Upper lobe of right lung (tissue), 1 donor: ENCODE measurements at regions not wholly inside any gene's neighbourhood (a gene's known extent, or its start where the extent isn't known, plus 50 kb on each side); places are given as distances from the start of the nearest gene placed in this dataset.

ENCODE experiments used
- ATAC-seq: fragments of 200-7000 bp; cut with Tn5 transposase; one replicate; pipeline ENCODE4 v1.9.1; 2020; ENCODE audit warnings: mild to moderate bottlenecking, moderate library complexity
- DNase-seq: peaks from one replicate; pipeline ENCODE4 v3.0.0-alpha.2; 2020
- H3K27ac ChIP-seq: fragments of 200-600 bp; one replicate; pipeline ENCODE4 v1.8.0; 2022
- H3K27me3 ChIP-seq: fragments of 200-600 bp; one replicate; pipeline ENCODE4 v1.8.0; 2022; ENCODE audit warnings: mild to moderate bottlenecking
- H3K36me3 ChIP-seq: fragments of 200-600 bp; one replicate; pipeline ENCODE4 v1.8.0; 2022
- H3K4me1 ChIP-seq: fragments of 200-600 bp; one replicate; pipeline ENCODE4 v1.8.0; 2022
- H3K4me3 ChIP-seq: fragments of 200-600 bp; one replicate; pipeline ENCODE4 v1.8.0; 2022; ENCODE audit warnings: mild to moderate bottlenecking
- H3K9me3 ChIP-seq: fragments of 200-600 bp; one replicate; pipeline ENCODE4 v1.8.0; 2022
- intact Hi-C: fragments of 100-400 bp; cut with DNase I; formaldehyde crosslinking; loops from one replicate; pipeline ENCODE4 v1.11.0; 2022
- TF ChIP-seq, protein P1 (sequence below): fragments of 200-600 bp; IDR thresholded peaks from one replicate; pipeline ENCODE4 v1.8.0; 2022; ENCODE audit warnings: antibody characterized with exemption
- donor health status: DM: no; HTN: yes; CAD: no; lungs with severe emphysema.

DNA sequence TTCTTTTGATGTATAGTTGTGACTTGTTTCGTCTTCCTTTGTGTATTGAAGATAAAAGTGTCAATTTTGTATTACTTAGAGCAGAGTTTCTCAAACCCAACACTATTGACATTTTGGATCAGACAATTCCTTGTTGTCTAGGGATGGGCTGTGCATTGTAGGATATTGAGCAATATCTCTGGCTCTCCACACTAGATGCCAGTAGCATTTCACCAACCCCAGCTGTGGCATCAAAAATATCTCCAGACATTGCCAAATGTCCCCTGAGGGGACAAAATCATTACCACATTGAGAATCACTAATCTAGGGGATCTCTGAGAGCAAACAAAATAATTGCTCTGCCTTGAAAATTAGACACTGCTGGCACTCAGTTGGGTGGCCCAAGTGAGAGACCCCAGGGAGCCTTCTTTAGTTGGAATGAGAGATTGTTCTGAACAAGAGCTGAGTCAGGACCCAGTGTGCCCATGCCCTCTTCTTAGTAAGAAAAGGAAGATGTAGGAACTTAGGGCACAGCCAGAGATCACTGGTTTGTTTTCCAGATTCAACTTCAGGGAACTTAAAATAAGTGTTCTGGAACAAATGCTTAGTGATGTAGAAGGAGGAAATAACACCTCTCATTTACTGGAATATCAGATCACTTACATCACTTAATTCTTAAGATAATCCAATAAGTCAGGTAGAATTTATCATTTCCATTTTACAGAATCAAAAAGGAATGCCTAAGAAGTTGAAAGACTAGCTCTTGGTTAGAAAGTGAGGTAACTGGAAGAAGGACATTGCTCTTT, 466.6 kb upstream of the TNP1 start:
- Histone ChIP-seq H3K27ac (no peak overlapping the region), H3K27me3 (no peaks in the 10 kb centered on the region), H3K9me3 (no peaks in the 10 kb centered on the region), H3K4me3 (no peak overlapping the region), H3K36me3 (no peaks in the 10 kb centered on the region), H3K4me1 (peaks cover 4% of the 10 kb centered on the region)
- TF ChIP-seq, protein P1, sequence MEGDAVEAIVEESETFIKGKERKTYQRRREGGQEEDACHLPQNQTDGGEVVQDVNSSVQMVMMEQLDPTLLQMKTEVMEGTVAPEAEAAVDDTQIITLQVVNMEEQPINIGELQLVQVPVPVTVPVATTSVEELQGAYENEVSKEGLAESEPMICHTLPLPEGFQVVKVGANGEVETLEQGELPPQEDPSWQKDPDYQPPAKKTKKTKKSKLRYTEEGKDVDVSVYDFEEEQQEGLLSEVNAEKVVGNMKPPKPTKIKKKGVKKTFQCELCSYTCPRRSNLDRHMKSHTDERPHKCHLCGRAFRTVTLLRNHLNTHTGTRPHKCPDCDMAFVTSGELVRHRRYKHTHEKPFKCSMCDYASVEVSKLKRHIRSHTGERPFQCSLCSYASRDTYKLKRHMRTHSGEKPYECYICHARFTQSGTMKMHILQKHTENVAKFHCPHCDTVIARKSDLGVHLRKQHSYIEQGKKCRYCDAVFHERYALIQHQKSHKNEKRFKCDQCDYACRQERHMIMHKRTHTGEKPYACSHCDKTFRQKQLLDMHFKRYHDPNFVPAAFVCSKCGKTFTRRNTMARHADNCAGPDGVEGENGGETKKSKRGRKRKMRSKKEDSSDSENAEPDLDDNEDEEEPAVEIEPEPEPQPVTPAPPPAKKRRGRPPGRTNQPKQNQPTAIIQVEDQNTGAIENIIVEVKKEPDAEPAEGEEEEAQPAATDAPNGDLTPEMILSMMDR, result no peak
- intact Hi-C loops, result no loop called here
- ATAC-seq (no peak), DNase-seq (no peak)

DNA sequence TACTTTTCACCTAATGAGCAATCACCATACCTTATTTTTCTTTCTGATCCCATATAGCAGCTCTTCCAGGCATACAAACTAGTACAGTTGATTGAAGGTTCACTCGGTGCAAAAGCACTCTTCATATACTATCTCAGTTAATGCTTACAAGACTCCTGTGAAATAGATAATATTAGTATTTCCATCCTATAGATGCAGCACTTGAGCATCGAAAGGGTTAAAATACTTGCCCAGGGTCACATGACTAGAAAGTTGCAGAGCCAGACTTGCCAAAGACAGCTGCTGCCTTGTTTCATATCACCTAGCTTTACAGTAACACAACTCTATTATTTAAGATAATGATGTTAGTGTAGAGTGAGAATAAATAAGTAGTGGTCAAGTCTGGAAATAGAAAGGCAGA, 466.0 kb upstream of the TNP1 start:
- Histone ChIP-seq H3K27ac (no peak overlapping the region), H3K27me3 (no peaks in the 10 kb centered on the region), H3K36me3 (no peaks in the 10 kb centered on the region), H3K9me3 (no peaks in the 10 kb centered on the region), H3K4me1 (peaks cover 4% of the 10 kb centered on the region), H3K4me3 (no peak overlapping the region)
- intact Hi-C loops, result no loop called here
- DNase-seq (no peak), ATAC-seq (no peak)
- TF ChIP-seq, protein P1, result no peak

DNA sequence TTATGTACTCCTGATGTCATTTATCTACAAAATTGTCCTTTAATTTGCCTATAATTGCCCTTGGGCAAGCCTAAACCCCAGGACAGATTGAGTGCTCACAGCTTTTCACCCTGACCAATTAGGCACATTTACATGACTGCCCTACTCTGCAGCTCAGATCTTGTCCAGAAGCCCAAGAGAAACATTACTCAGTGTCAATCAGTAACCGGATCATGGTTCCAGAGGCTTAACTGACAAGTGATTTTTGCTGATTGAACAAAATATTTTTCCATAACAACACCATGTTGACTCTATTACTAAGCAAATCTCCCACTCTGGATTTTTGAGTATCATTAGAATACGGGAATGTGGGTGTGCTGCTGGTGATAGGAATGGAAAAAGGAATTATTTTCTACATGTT, 465.4 kb upstream of the TNP1 start:
- H3K9me3 ChIP-seq, result no peaks in the 10 kb centered on the region
- H3K27ac ChIP-seq, result no peak overlapping the region
- TF ChIP-seq, protein P1, result no peak
- intact Hi-C loops, result no loop called here
- H3K4me1 ChIP-seq, result peaks cover 4% of the 10 kb centered on the region
- no peaks in the 10 kb centered on the region for H3K36me3 ChIP-seq
- H3K4me3 ChIP-seq, result no peak overlapping the region
- DNase-seq, result no peak
- H3K27me3 ChIP-seq, result no peaks in the 10 kb centered on the region
- ATAC-seq, result no peak

DNA sequence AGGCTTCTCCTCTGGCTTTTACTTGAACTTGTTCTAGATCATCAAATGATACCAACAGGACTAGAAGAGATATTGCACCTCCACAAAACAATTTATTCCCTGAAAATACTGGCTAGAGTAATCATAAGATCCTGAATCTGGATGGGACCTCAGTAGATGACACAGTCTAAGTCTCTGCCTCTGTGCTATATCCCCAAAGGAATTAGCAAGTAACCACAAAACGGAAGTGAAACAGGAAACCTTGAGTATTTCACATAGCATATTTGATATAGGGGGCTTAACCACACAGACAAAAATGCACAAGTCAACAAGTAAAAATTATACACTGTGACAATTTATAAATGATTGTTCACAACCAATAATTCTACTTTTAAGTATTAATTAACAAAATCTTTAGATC, 456.9 kb upstream of the TNP1 start:
- Histone ChIP-seq H3K27me3 (no peaks in the 10 kb centered on the region), H3K36me3 (no peaks in the 10 kb centered on the region), H3K27ac (no peak overlapping the region), H3K4me1 (no peaks in the 10 kb centered on the region), H3K4me3 (no peak overlapping the region), H3K9me3 (no peaks in the 10 kb centered on the region)
- intact Hi-C loops, result no loop called here
- no peak for DNase-seq
- TF ChIP-seq, protein P1, result no peak
- ATAC-seq, result peak; percentile 70

DNA sequence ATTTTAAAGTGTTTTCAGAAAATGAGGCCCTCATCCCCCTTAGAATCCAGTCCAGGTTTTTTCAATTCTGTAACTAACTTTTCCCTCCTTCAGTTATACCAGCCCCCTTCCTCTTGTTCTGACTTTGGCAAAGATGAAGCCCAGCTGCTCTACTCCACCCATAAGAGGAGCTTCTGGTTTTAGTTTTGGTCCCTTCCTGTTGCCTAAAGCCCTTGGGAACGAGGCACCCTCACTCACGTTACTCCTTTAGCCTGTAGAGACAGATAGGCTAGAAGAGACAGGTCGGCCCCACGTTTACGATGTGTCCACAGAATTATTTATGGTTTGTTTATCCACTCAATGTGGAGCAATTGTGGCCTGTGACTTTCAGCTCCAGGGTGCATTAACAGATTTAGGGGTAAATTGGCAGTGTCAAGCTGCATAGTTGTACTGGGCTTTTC, 454.2 kb upstream of the TNP1 start:
- no peak for DNase-seq

More for the DNA sequence above, 454.2 kb upstream of the TNP1 start:
- H3K36me3 ChIP-seq, result no peaks in the 10 kb centered on the region
- no peaks in the 10 kb centered on the region for H3K9me3 ChIP-seq
- no peaks in the 10 kb centered on the region for H3K4me1 ChIP-seq
- ATAC-seq, result no peak
- TF ChIP-seq, protein P1, result no peak
- no peak overlapping the region for H3K27ac ChIP-seq
- no peak overlapping the region for H3K4me3 ChIP-seq
- intact Hi-C loops, result no loop called here
- no peaks in the 10 kb centered on the region for H3K27me3 ChIP-seq
